BE2C (cell line): ENCODE measurements at regions not wholly inside any gene's neighbourhood (a gene's known extent, or its start where the extent isn't known, plus 50 kb on each side); places are given as distances from the start of the nearest gene placed in this dataset.

Experiments
- DNase-seq: peaks from one replicate; pipeline ENCODE4 v3.0.0-alpha.2; 2020
- H3K27me3 ChIP-seq: fragments of 250-450 bp; sonication (Bioruptor Pico); 2 replicates; pipeline ENCODE4 v1.5.1; 2020; ENCODE audit warnings: mild to moderate bottlenecking
- H3K36me3 ChIP-seq: fragments of 250-450 bp; sonication (Bioruptor Pico); 2 replicates; pipeline ENCODE4 v1.5.1; 2020; ENCODE audit warnings: mild to moderate bottlenecking
- H3K4me1 ChIP-seq: fragments of 250-450 bp; sonication (Bioruptor Pico); 2 replicates; pipeline ENCODE4 v1.5.1; 2020
- H3K4me3 ChIP-seq: 2 replicates; pipeline ENCODE4 v1.5.1; 2011; ENCODE audit warnings: low read depth, low read length
- H3K9me3 ChIP-seq: fragments of 250-450 bp; sonication (Bioruptor Pico); 2 replicates; pipeline ENCODE4 v1.5.1; 2020
- TF ChIP-seq, protein P1 (sequence below): IDR thresholded peaks from 2 replicates; pipeline ENCODE4 v1.5.1; 2012; ENCODE audit warnings: mild to moderate bottlenecking, low read depth, low read length

DNA sequence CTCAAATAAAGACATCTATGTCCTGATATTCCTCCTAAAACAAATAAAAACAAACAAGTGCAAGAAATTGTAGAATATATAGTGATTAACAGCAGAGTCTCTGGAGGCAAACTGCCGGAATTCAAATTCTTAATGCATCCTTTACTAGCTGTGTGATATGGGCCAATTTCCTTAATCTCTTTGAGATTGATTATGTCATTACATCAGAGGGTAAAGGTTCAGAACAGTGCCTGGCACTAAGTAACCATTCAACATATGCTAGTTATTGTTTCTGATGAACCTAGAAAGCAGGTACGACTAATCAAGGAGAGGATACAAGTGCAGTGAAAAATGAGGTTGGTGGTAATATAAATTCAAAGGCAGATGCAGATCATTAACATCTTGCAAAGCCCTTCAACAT is 81.1 kb upstream of the ADAMTS19 start:
- no peaks in the 10 kb centered on the region for H3K27me3 ChIP-seq
- H3K36me3 ChIP-seq = no peaks in the 10 kb centered on the region
- H3K4me3 ChIP-seq = no peak overlapping the region
- no peaks in the 10 kb centered on the region for H3K9me3 ChIP-seq
- peaks cover 9% of the 10 kb centered on the region for H3K4me1 ChIP-seq
- DNase-seq = no peak
- TF ChIP-seq, protein P1, sequence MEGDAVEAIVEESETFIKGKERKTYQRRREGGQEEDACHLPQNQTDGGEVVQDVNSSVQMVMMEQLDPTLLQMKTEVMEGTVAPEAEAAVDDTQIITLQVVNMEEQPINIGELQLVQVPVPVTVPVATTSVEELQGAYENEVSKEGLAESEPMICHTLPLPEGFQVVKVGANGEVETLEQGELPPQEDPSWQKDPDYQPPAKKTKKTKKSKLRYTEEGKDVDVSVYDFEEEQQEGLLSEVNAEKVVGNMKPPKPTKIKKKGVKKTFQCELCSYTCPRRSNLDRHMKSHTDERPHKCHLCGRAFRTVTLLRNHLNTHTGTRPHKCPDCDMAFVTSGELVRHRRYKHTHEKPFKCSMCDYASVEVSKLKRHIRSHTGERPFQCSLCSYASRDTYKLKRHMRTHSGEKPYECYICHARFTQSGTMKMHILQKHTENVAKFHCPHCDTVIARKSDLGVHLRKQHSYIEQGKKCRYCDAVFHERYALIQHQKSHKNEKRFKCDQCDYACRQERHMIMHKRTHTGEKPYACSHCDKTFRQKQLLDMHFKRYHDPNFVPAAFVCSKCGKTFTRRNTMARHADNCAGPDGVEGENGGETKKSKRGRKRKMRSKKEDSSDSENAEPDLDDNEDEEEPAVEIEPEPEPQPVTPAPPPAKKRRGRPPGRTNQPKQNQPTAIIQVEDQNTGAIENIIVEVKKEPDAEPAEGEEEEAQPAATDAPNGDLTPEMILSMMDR = no peak

DNA sequence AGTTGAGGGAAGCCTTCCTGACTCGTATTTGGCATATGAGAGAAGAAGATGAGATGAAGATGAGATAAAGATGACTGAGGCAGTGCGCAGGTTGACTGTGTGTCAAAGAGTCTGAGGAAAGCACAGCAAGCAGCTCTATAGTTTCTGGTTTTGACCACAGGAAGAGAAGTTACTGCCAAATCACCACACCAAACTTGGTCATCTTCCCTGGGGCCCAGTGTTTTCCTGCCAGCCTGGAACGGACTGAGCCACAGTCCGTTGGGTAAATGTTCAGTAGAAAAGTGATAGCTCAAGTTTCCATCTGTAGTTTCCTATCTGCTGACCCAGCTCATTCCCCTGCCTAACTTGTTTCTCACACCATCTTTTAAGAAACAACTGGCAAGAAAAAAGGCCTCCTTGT is 80.7 kb upstream of the ADAMTS19 start:
- H3K27me3 ChIP-seq = no peaks in the 10 kb centered on the region
- TF ChIP-seq, protein P1 = no peak
- peaks cover 9% of the 10 kb centered on the region for H3K4me1 ChIP-seq
- no peak overlapping the region for H3K4me3 ChIP-seq
- no peaks in the 10 kb centered on the region for H3K9me3 ChIP-seq
- no peaks in the 10 kb centered on the region for H3K36me3 ChIP-seq
- DNase-seq = no peak

DNA sequence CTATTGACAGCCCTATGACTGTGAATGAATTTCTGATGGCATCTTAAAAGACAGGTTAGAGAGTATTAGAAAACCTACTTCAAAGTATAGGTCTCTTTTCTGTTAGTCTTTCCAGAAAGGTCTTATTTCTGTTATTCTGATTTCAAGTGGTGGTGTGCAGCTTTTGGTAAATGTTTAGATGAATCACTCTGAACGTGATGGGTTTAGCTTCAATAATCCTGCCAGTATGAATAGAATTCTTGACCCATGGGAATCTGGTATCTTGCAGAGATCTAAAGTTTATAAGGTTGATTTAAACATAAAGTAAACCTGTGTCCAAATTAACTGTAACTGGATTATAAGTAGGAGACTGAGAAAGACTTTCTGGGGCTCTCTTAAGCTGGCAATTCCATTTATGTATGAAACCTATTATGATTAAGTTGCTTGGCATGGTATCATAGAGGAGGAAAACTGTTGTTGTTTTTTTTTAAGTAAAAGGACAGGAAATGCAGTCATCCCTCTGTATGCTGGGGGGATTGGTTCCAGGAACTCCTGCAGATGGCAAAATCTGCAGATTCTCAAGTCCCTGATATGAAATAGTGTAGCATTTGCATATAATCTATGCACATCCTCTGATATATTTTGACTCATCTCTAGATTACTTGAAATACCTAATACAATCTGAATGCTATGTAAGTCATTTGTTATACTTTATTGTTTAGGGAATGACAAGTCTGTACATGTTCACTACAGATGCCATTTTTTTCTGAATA is 77.0 kb upstream of the ADAMTS19 start:
- DNase-seq = no peak
- Histone ChIP-seq H3K4me3 (no peak overlapping the region), H3K27me3 (no peaks in the 10 kb centered on the region), H3K4me1 (peaks cover 8% of the 10 kb centered on the region), H3K9me3 (no peaks in the 10 kb centered on the region), H3K36me3 (no peaks in the 10 kb centered on the region)
- TF ChIP-seq, protein P1 = no peak

DNA sequence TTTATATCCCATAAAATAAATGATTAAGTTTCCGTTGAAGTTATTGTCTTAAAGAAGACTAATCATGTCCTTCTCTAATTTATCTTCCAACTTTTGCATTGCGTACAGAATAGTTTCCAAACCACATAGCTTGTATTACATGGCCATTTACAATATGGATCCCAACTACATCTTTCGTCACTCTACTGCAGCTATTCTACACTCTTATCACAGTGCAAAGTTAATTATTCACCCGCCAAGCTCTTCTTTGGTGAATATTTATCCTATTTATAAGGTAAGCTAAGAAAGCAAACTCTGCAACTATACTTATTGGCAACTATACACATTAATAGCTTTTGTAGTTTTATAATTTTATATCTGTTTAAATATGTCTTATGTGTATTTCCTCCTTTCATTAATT is 75.9 kb upstream of the ADAMTS19 start:
- Histone ChIP-seq H3K4me1 (peaks cover 8% of the 10 kb centered on the region), H3K4me3 (no peak overlapping the region), H3K36me3 (no peaks in the 10 kb centered on the region), H3K9me3 (no peaks in the 10 kb centered on the region), H3K27me3 (no peaks in the 10 kb centered on the region)
- TF ChIP-seq, protein P1 = no peak
- DNase-seq = no peak

DNA sequence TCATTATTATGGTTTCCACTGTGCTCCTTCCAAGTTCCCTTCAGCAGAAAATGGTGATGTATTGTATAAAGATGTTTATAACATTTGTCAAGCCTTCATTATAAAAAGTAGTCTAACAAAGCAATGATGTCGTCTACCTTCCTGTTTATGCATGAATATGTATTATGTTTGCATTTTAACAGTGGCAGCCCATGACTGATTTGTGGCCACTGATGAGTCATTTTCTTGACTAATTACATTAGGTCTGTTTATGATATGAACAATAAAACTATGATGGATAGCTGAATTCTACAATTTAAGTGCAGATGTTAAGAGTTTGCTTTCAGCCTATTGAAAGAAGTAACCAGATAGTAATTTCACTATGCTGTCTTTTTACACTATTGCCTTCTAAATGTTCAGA is 75.4 kb upstream of the ADAMTS19 start:
- Histone ChIP-seq H3K9me3 (no peaks in the 10 kb centered on the region), H3K27me3 (no peaks in the 10 kb centered on the region), H3K4me3 (no peak overlapping the region), H3K36me3 (no peaks in the 10 kb centered on the region), H3K4me1 (peaks cover 8% of the 10 kb centered on the region)
- TF ChIP-seq, protein P1 = no peak
- DNase-seq = no peak

DNA sequence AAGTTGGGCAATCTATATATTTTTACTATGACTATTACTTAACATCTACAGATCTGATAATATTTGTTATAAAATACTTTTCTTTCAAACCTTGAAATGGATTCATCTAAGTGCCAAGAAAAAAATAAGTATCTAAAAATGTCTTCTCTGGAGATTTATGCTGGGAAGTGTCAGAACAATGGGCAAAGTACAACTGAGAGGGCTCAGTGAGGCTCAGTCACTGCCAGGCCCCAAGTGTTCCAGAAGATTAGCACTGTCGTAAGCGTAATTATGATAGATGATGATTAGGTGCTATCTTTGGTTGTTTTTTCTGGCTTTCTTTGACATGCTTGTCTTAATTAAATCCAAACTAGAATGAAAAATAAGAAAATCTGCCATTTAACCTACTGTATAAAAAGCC is 72.2 kb upstream of the ADAMTS19 start:
- Histone ChIP-seq H3K36me3 (no peaks in the 10 kb centered on the region), H3K27me3 (no peaks in the 10 kb centered on the region), H3K4me3 (no peak overlapping the region), H3K9me3 (no peaks in the 10 kb centered on the region), H3K4me1 (peaks cover 11% of the 10 kb centered on the region)
- DNase-seq = no peak
- TF ChIP-seq, protein P1 = no peak
